ENCODE measurements at regions not wholly inside any gene's neighbourhood (a gene's known extent, or its start where the extent isn't known, plus 50 kb on each side); places are given as distances from the start of the nearest gene placed in this dataset.

GRCh38 chr6:56756791-56757587, 114.3 kb upstream of the DST start:
- Mint-ChIP-seq H3K36me3 (no peaks in the 10 kb centered on the region), H3K4me3 (no peak overlapping the region), H3K27me3 (no peaks in the 10 kb centered on the region), H3K9me3 (no peaks in the 10 kb centered on the region), H3K4me1 (ENCODE audit: unreplicated experiment) (peaks cover 23% of the 10 kb centered on the region), H3K27ac (peak overlapping the region; percentile 57)
- no peak for TF ChIP-seq CTCF (conservative IDR thresholded peaks at IDR 0.05)
- no peak for DNase-seq (ENCODE audit: extremely low spot score, unreplicated experiment)

- Mint-ChIP-seq H3K4me1 (ENCODE audit: unreplicated experiment) (peaks cover 23% of the 10 kb centered on the region), H3K36me3 (no peaks in the 10 kb centered on the region), H3K4me3 (no peak overlapping the region), H3K27me3 (no peaks in the 10 kb centered on the region), H3K27ac (peak overlapping the region; percentile 57), H3K9me3 (no peaks in the 10 kb centered on the region)
- no peak for TF ChIP-seq CTCF (conservative IDR thresholded peaks at IDR 0.05)
- no peak for DNase-seq (ENCODE audit: extremely low spot score, unreplicated experiment)
These were observed 113.6 kb upstream of the DST start for GRCh38 chr6:56756219-56756789.

- no peaks in the 10 kb centered on the region for H3K27me3 Mint-ChIP-seq
- H3K36me3 Mint-ChIP-seq: no peaks in the 10 kb centered on the region
- TF ChIP-seq CTCF (conservative IDR thresholded peaks at IDR 0.05): no peak
- no peak overlapping the region for H3K27ac Mint-ChIP-seq
- peaks cover 23% of the 10 kb centered on the region for H3K4me1 Mint-ChIP-seq (ENCODE audit: unreplicated experiment)
- no peak overlapping the region for H3K4me3 Mint-ChIP-seq
- DNase-seq (ENCODE audit: extremely low spot score, unreplicated experiment): no peak
- H3K9me3 Mint-ChIP-seq: no peaks in the 10 kb centered on the region
These were observed 112.4 kb upstream of the DST start for GRCh38 chr6:56755040-56755439.

GRCh38 chr6:56753811-56754210, 111.1 kb upstream of the DST start:
- peaks cover 24% of the 10 kb centered on the region for H3K4me1 Mint-ChIP-seq (ENCODE audit: unreplicated experiment)
- DNase-seq (ENCODE audit: extremely low spot score, unreplicated experiment): no peak
- no peaks in the 10 kb centered on the region for H3K36me3 Mint-ChIP-seq
- no peaks in the 10 kb centered on the region for H3K27me3 Mint-ChIP-seq
- no peaks in the 10 kb centered on the region for H3K9me3 Mint-ChIP-seq
- no peak overlapping the region for H3K4me3 Mint-ChIP-seq
- no peak for TF ChIP-seq CTCF (conservative IDR thresholded peaks at IDR 0.05)
- no peak overlapping the region for H3K27ac Mint-ChIP-seq

- H3K36me3 Mint-ChIP-seq: no peaks in the 10 kb centered on the region
- TF ChIP-seq CTCF (conservative IDR thresholded peaks at IDR 0.05): no peak
- H3K4me3 Mint-ChIP-seq: no peak overlapping the region
- no peaks in the 10 kb centered on the region for H3K9me3 Mint-ChIP-seq
- no peak for DNase-seq (ENCODE audit: extremely low spot score, unreplicated experiment)
- H3K4me1 Mint-ChIP-seq (ENCODE audit: unreplicated experiment): peaks cover 19% of the 10 kb centered on the region
- no peak overlapping the region for H3K27ac Mint-ChIP-seq
- no peaks in the 10 kb centered on the region for H3K27me3 Mint-ChIP-seq
These were observed 109.8 kb upstream of the DST start for GRCh38 chr6:56752534-56752933.
